ENCODE measurements at regions not wholly inside any gene's neighbourhood (a gene's known extent, or its start where the extent isn't known, plus 50 kb on each side); places are given as distances from the start of the nearest gene placed in this dataset.

DNA sequence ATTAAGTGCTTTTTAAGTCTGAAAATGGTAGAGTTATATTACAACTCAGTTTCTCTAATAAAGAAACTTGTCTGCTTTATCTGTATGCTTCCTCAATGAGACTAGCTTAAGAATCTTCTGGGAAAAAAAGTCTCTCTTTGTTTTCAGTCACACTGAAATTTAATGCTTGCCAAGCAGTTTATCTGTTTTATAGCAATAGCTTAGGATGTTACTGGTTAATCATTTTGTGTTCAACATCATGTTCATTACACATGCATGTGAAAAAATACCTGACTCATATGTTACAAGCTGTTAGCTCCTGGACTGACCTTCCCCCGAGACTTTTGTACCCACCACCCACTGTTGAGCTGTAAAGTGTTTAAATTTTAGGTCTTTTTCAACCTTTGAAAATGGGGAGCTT lies 706.2 kb upstream of the CBLB start:
- no peak for DNase-seq

- no peak for DNase-seq
These were observed 708.4 kb upstream of the CBLB start for GRCh38 chr3:106577241-106577640.

- DNase-seq: no peak
These were observed 710.1 kb upstream of the CBLB start for GRCh38 chr3:106578911-106579310.

- DNase-seq: no peak
These were observed 713.3 kb upstream of the CBLB start for GRCh38 chr3:106582151-106582550.

DNA sequence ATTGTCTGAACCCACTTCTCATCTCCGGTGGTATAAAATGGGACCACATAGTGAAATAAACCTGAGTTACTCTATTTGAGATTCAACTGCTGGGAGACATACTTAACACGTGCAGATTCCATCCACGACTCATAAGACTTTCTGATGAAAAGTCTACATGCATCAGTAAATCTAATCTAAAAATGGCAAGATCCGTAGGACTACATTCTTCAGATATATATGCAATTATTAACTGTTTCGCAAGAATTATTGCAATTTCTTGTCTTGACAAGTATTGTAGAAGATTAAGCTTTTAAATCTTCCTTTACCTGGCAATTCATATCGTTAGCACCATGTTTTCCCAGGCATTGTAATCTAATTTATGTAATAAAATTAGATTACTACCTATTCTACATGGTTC lies 718.7 kb upstream of the CBLB start:
- DNase-seq: no peak

- DNase-seq: no peak
These were observed 719.9 kb upstream of the CBLB start for GRCh38 chr3:106588739-106589138.

- DNase-seq: no peak
These were observed 720.6 kb upstream of the CBLB start for GRCh38 chr3:106589311-106589942.

- DNase-seq: no peak
These were observed 721.4 kb upstream of the CBLB start for GRCh38 chr3:106590216-106590615.

DNA sequence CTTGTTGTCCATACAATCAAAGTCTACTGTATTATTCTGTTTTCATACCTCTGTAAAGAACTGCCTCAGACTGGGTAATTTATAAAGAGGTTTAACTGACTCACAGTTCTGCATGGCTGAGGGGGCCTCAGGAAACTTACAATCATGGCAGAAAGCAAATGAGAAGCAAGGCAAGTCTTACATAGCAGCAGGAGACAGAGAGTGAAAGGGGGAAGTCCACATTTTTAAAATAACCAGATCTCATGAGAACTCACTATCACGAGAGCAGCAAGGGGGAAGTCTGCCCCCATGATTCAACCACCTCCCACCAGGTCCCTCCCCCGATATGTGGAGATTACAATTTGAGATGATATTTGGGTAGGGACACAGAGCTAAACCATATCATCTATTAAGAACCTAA lies 724.6 kb upstream of the CBLB start:
- DNase-seq: no peak

DNA sequence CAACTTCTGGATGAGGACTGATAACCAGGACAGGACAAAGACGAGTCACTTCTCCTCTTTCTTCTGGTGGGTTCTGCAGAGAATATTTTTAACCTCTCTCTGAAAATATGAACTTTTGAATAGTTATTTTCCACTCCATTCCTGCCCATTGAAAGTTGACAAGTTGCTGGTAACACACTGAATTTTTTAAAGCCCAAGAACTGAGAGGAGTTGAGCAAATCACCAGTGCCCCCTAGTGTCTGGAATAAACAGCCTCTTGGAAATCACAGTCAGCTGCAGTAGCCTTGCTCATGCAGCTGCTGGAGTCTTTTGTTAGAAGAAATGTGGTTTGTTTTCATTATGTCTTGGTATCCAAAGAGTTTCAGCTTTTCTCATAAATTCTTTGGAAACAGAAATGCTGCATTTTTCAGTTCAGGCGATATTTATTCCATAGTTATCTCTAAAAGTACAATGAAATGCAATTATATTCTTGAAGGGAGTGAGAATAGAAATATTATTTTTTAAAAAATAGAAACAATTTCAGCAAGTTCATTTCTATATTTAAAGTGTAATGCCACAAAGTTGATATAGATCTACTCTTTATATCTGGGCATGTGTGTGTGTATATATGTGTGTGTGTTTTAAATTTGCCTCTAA lies 741.0 kb upstream of the CBLB start:
- DNase-seq: peak; percentile 79

DNA sequence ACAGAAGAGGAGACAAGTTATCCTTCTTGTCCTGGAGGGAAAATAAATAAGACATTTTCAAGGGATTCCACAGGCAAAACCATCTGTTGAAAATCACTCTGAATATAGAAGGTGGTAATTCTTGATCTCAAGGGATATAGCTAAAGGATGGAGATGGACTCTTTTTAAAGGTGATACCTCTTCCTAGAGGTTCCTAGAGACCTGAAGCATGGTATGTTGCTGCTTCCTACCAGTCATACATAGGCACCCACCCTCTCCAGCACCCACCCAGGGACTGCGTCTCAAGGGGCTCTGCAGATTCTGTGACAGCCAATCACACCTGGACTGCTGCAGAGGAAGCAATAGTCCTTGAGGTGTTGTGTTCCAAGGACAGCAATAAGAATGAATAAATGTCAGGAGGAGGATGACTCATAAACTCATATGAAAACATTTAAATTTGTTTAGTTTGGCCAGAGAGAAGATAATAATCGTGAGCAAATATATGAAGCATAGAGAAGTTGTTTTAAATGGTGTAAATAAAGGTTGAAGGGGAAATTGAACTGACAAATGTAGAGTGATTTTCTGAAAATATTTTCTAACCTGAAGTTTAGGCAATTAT lies 741.6 kb upstream of the CBLB start:
- no peak for DNase-seq

DNA sequence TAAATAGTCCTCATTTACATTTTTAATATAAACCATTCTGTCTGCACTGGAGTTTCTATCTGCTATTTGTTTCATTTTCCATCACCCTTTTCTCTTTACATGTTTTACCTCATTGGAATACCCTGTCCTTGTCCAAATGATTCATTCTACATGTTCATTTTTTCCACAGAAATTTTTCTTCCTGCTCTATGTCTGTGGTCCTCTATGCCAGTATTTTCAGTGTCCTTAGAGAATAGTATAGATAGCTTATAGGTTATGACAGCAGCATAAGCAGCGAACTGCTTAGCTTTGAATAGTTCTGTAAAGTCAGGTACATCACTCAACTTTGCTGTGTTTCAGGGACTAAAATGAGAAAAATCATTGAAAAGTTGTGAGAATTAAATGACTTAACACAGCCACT lies 742.3 kb upstream of the CBLB start:
- DNase-seq: no peak

GRCh38 chr3:106611841-106612240 lies 743.0 kb upstream of the CBLB start:
- no peak for DNase-seq

DNA sequence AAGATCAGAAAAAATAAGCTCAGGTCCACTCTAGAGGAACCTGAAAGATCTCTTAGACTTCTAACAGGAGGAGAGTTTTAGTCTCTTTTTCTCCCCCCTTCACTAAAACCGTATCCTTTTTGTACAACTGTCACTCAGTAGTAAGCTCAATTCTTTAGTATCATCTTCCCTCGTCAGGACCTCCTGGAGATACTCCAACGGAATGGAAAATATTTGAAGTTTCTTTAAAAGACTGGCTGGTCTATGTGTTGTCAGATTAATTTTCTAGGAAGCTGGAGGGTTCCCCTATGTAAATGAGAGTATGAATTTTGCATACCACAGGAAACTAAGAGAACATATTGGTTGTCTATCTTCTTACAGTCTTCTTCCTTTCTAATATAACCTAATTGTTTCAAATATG lies 747.7 kb upstream of the CBLB start:
- DNase-seq: no peak

DNA sequence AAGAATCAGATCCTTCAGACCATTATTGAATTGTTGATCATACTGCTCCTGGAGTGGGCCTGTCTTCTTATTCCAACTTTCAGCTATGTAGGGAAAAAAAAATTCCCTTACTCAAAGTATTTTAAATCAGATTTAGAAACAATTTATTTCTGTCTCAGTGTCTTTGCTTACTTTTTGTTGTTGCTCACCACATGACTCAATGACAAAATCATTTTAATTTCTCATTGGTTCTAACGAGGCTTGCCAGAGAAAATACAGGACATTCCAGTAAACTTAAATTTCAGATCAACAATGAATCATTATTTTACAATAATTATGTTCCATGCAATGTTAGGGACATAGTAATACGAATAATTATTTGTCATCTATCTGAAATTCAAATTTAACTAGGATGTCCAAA lies 748.5 kb upstream of the CBLB start:
- DNase-seq: no peak

DNA sequence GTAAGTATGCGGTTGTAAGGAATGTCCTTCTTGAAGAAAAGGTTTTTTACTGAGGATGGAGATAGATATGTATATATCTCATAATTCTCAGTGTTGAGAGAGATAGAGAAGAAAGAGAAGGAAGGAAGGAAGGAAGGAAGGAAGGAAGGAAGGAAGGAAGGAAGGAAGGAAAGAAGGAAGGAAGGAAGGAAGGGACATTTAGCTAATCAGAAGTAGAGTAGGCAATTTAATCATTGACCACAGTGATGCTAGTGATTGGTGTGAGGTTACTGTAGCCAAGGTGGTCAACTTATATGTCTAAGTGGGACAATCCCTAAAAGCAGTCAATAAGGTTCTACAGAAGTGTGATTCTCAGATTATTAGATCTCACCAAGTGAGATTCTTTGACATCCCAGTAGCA lies 751.8 kb upstream of the CBLB start:
- no peak for DNase-seq

DNA sequence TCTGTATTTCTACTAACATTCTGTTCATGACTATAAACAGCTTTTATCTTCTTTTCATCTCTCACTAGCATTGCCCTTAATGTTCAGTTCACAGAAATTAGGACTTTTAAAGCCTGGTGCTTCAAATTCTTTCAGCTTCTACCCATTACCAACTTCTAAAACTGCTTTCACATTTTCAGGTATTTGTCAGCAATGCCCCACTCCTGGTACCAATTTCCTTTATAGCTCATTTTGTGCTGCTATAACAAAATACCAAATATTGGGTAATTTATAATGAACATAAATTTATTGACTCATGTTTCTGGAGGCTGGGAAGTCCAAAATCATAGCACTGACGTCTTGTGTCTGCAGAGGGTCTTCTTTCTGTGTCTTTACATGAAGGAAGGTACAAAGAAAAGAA lies 753.1 kb upstream of the CCDC54 start:
- DNase-seq: no peak

DNA sequence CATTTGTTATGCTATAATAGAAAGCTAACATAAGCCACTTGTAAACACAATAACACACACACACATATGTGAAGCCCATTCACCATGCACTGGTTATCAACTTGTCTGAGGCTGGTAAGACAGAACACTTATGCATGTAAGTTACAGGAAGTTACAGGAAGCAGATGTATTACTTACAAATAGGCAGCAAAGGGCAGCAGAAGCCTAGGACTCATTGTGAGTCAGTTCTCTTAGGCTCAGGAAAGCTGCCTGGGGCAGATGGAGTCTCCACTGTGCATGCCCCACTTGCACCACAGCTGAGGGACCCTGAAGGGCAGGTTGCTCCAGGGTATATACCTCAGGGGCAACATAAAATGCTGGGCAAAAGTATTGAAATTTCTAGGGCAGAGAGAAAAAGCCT lies 748.8 kb upstream of the CCDC54 start:
- DNase-seq: no peak

- no peak for DNase-seq
These were observed 747.9 kb upstream of the CCDC54 start for GRCh38 chr3:106629215-106629832.

- no peak for DNase-seq
These were observed 745.7 kb upstream of the CCDC54 start for GRCh38 chr3:106631373-106632108.

GRCh38 chr3:106635271-106635670 lies 742.0 kb upstream of the CCDC54 start:
- DNase-seq: no peak

DNA sequence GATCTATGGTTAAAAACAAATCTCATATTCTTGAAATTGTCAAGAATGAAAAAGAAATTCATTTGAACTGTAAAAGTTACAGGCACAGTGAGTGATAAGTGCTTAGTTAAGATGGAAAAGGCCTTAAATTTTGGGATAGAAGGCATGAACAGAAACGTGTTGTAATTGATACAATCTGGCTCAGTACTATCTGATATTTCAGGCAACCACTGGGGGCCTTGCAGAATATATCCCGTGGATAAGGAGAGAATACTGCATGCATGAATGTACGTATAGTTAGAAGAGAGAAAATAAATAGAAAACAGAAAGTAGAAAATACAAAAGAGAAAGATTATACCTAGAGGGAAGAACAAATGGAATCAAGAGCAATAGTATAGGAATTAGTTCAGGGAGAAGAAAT lies 741.4 kb upstream of the CCDC54 start:
- no peak for DNase-seq

- no peak for DNase-seq
These were observed 736.9 kb upstream of the CCDC54 start for GRCh38 chr3:106640353-106640752.

DNA sequence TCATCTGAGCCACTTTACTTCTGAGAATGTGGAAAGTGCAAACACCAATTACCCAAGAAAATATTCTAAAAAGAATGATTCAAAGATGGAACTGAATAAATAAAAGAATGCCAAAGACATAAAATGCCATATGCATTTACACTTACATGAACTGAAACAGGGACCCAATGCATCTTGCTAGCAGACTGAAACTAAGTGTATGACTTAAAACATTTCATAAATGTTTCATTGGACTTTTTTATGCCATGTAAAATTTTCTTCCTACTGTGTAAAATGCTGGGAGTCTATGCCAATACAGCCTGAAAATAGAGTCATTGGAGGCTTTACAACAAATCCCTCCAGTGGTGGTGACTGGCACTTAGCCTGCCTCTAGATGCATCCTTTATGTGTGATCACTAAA lies 735.1 kb upstream of the CCDC54 start:
- DNase-seq: no peak

Data from islet precursor cell (in vitro differentiated cells).